GM23248 (cell line): ENCODE measurements at regions not wholly inside any gene's neighbourhood (a gene's known extent, or its start where the extent isn't known, plus 50 kb on each side); places are given as distances from the start of the nearest gene placed in this dataset.

Experiments used
- EZH2 ChIP-seq: fragments of 200-600 bp; sonication (generic); IDR thresholded peaks from 2 replicates; pipeline ENCODE4 v1.6.1; 2018; ENCODE audit warnings: antibody characterized with exemption, mild to moderate bottlenecking; ENCODE audit not compliant: insufficient read depth, poor library complexity, severe bottlenecking
- EZH2phosphoT487 ChIP-seq: fragments of 200-600 bp; sonication (generic); IDR thresholded peaks from 2 replicates; pipeline ENCODE4 v1.6.1; 2018; ENCODE audit warnings: antibody characterized with exemption, moderate library complexity, mild to moderate bottlenecking, low read depth; ENCODE audit not compliant: insufficient read depth

GRCh38 chr6:150684161-150684560, 84.5 kb downstream of the PLEKHG1 start:
- no peak for TF ChIP-seq EZH2
- no peak for TF ChIP-seq EZH2phosphoT487
